ENCODE measurements at regions not wholly inside any gene's neighbourhood (a gene's known extent, or its start where the extent isn't known, plus 50 kb on each side); places are given as distances from the start of the nearest gene placed in this dataset.

DNA sequence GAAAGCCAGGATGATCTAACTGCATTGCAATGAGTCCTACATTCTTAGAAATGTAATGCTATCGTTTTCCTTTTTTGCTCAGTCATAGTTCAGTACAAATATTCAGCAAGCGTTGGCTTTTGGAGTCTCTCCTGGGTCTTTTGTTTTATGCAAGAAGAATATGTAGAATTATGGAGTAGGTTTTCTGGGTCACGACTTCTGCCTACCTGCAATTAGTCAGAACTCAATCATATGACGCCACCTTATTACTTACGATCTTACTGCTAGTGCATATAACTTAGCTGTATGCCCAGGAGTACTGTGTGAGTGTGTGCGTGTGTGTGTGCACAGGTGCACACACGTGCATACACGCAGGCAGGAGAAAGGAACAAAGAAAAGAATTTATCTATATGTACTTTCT is 640.2 kb downstream of the STK39 start:
- H3K4me3 ChIP-seq: no peak overlapping the region
- no peaks in the 10 kb centered on the region for H3K4me1 ChIP-seq
- no peaks in the 10 kb centered on the region for H3K27me3 ChIP-seq
- H3K36me3 ChIP-seq: no peaks in the 10 kb centered on the region
- TF ChIP-seq, protein P1, sequence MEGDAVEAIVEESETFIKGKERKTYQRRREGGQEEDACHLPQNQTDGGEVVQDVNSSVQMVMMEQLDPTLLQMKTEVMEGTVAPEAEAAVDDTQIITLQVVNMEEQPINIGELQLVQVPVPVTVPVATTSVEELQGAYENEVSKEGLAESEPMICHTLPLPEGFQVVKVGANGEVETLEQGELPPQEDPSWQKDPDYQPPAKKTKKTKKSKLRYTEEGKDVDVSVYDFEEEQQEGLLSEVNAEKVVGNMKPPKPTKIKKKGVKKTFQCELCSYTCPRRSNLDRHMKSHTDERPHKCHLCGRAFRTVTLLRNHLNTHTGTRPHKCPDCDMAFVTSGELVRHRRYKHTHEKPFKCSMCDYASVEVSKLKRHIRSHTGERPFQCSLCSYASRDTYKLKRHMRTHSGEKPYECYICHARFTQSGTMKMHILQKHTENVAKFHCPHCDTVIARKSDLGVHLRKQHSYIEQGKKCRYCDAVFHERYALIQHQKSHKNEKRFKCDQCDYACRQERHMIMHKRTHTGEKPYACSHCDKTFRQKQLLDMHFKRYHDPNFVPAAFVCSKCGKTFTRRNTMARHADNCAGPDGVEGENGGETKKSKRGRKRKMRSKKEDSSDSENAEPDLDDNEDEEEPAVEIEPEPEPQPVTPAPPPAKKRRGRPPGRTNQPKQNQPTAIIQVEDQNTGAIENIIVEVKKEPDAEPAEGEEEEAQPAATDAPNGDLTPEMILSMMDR (IDR thresholded peaks at IDR 0.05): no peak
- no peak overlapping the region for H3K27ac ChIP-seq
- no peak for DNase-seq (ENCODE audit: low spot score in 2 of 2)
- intact Hi-C loops (cut with DNase I): no loop called here
- H3K9me3 ChIP-seq: no peaks in the 10 kb centered on the region

DNA sequence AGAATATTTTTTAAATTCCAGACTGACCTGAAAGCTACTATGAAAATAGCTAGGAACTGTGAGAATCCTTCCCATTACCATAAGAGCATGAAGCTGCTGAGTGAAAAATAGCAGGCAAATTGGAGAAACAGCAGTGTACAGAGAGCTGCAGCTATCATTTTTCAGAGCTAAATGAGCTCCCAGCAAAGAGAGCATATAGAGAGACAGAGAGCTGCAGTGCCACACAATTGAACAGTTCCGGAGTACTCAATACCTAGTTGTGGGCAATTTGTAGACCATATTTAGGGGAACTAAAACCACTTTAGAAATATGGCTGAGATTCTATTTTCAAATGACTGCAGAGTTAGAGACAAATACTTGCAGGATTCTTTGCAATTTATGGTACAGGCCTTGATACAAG is 645.3 kb downstream of the STK39 start:
- no peak overlapping the region for H3K4me3 ChIP-seq
- TF ChIP-seq, protein P1 (IDR thresholded peaks at IDR 0.05): no peak
- intact Hi-C loops (cut with DNase I): no loop called here
- no peaks in the 10 kb centered on the region for H3K27me3 ChIP-seq
- H3K9me3 ChIP-seq: no peaks in the 10 kb centered on the region
- H3K4me1 ChIP-seq: no peaks in the 10 kb centered on the region
- H3K27ac ChIP-seq: no peak overlapping the region
- DNase-seq (ENCODE audit: low spot score in 2 of 2): no peak
- no peaks in the 10 kb centered on the region for H3K36me3 ChIP-seq

DNA sequence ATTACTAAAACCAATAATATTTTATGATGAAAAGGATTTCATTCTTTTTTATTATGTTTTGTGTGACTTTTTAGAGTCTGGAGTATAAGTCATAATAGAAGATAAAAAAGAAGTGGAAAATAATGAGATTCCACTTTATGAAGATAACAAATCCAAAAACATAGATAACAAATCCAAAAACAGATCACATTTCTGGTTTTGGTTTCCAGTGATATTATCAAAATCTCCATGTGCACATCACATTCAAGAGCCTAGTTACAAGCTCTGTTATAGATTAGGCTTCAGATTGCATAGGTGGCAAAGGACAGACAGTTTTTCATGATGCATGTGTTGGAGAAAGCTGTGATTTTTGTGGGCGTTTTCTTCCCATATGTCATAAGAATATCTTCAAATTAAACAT is 648.2 kb downstream of the STK39 start:
- Histone ChIP-seq H3K27ac (no peak overlapping the region), H3K27me3 (no peaks in the 10 kb centered on the region), H3K36me3 (no peaks in the 10 kb centered on the region), H3K4me3 (no peak overlapping the region), H3K9me3 (no peaks in the 10 kb centered on the region), H3K4me1 (no peaks in the 10 kb centered on the region)
- intact Hi-C loops (cut with DNase I): no loop called here
- TF ChIP-seq, protein P1 (IDR thresholded peaks at IDR 0.05): no peak
- DNase-seq (ENCODE audit: low spot score in 2 of 2): no peak

DNA sequence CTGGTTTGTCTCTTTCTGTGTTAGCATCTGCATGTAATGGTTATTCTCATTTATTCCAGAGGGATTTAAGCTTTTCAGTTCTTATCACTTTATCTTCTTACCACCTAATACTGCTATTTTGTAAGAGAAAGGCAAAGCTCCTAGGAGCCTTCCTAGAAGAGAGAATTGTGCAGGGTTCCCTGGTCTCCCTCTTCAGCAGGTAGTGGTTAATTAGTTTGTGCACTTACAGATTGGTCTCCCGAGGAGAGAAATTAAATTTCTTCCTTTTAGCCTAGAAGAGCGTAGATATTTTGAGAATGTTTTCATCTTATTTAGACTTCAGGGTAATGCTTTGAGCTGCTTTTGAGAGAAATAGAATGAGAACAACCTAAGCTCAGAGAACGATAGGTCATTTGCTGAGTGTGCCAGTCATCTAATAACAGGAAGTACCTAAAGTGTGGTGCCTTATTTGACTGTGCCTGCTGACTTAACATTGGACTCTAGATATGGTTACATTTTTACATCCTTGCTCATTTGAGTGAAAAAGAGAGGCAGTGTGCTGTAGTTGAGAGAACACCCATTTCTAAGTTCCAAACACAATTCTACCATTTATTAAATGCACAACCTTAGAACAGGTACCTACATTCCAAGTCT is 651.4 kb downstream of the STK39 start:
- no peak for DNase-seq (ENCODE audit: low spot score in 2 of 2)
- no peaks in the 10 kb centered on the region for H3K36me3 ChIP-seq
- intact Hi-C loops (cut with DNase I): no loop called here
- TF ChIP-seq, protein P1 (IDR thresholded peaks at IDR 0.05): no peak
- no peak overlapping the region for H3K4me3 ChIP-seq
- H3K9me3 ChIP-seq: no peaks in the 10 kb centered on the region
- H3K27ac ChIP-seq: no peak overlapping the region
- H3K4me1 ChIP-seq: no peaks in the 10 kb centered on the region
- H3K27me3 ChIP-seq: no peaks in the 10 kb centered on the region

DNA sequence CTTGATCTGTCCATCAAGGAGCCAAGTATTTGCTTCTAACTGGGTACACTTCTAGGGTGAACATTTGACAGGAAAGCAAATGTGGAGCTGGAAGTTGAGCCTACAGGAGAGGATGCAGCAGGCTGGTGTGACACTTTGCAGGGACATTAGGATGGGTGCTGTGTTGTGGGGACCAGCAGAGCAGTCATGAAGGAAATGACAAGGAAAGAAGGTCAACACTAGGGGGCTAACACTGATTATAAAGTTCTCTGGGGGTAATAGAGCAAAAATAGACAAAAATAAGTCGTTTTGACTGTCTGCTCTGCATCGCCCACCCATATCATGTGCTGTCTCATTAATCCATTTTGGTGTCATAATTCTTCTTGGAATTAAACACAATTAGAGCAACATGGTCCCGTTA is 652.4 kb downstream of the STK39 start:
- Histone ChIP-seq H3K27me3 (no peaks in the 10 kb centered on the region), H3K36me3 (no peaks in the 10 kb centered on the region), H3K4me1 (no peaks in the 10 kb centered on the region), H3K27ac (no peak overlapping the region), H3K4me3 (no peak overlapping the region), H3K9me3 (no peaks in the 10 kb centered on the region)
- TF ChIP-seq, protein P1 (IDR thresholded peaks at IDR 0.05): no peak
- intact Hi-C loops (cut with DNase I): no loop called here
- no peak for DNase-seq (ENCODE audit: low spot score in 2 of 2)

DNA sequence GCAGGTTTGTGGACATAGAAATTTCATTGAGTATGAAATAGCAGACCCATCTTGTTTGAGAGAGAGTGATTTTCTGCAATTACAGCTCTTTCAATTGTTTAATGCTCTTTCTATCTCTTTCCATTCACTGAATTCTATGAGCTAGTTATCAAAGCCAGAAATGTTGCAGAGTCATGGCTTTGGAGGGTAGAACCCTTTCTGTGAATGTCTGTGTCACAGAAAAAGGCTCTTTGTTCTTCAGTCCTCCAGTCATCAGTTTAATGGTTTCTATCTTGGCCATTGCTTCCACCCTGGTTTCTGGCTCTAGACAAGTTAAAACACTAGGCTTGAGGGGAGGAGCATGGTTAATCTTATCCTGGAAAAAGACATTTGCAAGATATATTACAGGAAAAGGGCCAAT is 655.0 kb downstream of the STK39 start:
- intact Hi-C loops (cut with DNase I): no loop called here
- H3K4me3 ChIP-seq: no peak overlapping the region

More for the DNA sequence above, 655.0 kb downstream of the STK39 start:
- H3K36me3 ChIP-seq: no peaks in the 10 kb centered on the region
- H3K27me3 ChIP-seq: no peaks in the 10 kb centered on the region
- no peaks in the 10 kb centered on the region for H3K9me3 ChIP-seq
- DNase-seq (ENCODE audit: low spot score in 2 of 2): no peak
- TF ChIP-seq, protein P1 (IDR thresholded peaks at IDR 0.05): no peak
- H3K4me1 ChIP-seq: no peaks in the 10 kb centered on the region
- no peak overlapping the region for H3K27ac ChIP-seq
